ENCODE measurements at regions not wholly inside any gene's neighbourhood (a gene's known extent, or its start where the extent isn't known, plus 50 kb on each side); places are given as distances from the start of the nearest gene placed in this dataset.

DNA sequence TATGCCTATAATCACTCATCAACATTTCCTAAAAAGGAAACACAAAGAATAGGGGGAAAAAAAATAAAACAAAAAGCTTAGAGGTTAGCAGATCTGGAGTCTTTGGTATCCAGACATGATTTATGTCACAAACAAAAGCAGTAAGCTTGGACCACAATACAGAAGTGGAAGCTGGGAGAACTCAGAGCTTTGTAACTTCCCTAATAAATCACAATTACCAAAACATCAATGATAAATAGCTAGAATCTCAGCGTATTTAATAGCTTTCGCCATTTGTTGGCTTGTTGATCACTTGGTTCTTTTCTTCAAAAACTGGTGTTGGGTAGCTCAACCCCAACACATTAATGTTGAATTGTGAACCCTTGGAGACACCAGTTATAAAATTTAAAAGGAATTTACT lies 392.5 kb downstream of the IRS1 start:
- Histone ChIP-seq H3K9me3 (ENCODE audit: control insufficient read depth in 2 of 2, insufficient read depth in 1 of 2, low read depth in 1 of 2, low read length in 1 of 2) (no peaks in the 10 kb centered on the region), H3K36me3 (ENCODE audit: control insufficient read depth in 2 of 2, insufficient read depth in 2 of 2, low read length in 1 of 2) (no peaks in the 10 kb centered on the region), H3K4me1 (ENCODE audit: control insufficient read depth in 2 of 2, insufficient read depth in 2 of 2, low read length in 1 of 2) (no peaks in the 10 kb centered on the region), H3K27ac (ENCODE audit: low read depth in 2 of 2, low read length in 1 of 2) (no peak overlapping the region), H3K27me3 (ENCODE audit: control insufficient read depth in 1 of 2, insufficient read depth in 2 of 2, low read length in 2 of 2) (no peaks in the 10 kb centered on the region), H3K4me3 (ENCODE audit: low read depth in 1 of 2, low read length in 2 of 2) (no peak overlapping the region)
- 54 to 61% methylated on average over 2 of the region's 2 CpGs for WGBS, 2 donors

DNA sequence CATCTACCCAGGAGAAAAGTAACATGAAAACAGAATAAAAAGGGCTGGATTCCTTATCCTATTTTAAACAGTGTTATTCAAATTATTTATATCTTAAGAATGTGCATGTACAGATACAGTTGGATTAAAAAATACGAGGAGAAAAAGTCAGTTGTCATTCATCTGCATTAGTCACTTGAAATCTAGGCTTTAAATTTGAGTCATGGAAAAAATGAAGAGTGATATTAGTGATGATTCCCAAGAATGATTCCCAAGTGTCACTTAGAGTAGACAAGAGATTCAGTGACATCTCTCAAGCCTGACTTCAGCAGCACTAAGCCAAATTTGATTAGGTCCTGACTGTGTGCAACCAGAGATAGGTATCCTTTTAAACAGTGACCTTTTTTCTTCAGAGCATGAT lies 394.2 kb downstream of the IRS1 start:
- 23 to 44% methylated on average over 1 of the region's 1 CpG for WGBS, 2 donors
- Histone ChIP-seq H3K27me3 (ENCODE audit: control insufficient read depth in 1 of 2, insufficient read depth in 2 of 2, low read length in 2 of 2) (no peaks in the 10 kb centered on the region), H3K36me3 (ENCODE audit: control insufficient read depth in 2 of 2, insufficient read depth in 2 of 2, low read length in 1 of 2) (no peaks in the 10 kb centered on the region), H3K27ac (ENCODE audit: low read depth in 2 of 2, low read length in 1 of 2) (no peak overlapping the region), H3K4me3 (ENCODE audit: low read depth in 1 of 2, low read length in 2 of 2) (no peak overlapping the region), H3K4me1 (ENCODE audit: control insufficient read depth in 2 of 2, insufficient read depth in 2 of 2, low read length in 1 of 2) (no peaks in the 10 kb centered on the region), H3K9me3 (ENCODE audit: control insufficient read depth in 2 of 2, insufficient read depth in 1 of 2, low read depth in 1 of 2, low read length in 1 of 2) (no peaks in the 10 kb centered on the region)

DNA sequence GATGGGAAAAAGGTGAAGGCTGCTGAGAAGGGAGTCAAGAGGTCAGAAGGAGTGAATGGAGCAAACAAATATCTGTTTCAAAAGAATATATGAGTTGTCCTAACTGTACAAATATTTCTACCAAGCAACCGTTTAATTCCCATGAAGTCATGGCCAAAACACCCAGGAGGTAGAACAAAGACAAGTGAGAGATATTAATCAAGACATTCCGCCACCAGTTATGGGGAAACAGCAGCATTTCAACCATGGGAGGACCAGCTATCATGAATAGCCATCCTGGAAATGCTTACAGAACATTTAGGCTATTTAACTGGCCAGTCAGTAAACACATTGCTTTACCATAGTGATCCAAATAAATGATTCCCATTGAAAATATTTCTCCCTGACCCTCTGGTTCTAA lies 396.3 kb downstream of the IRS1 start:
- 48 to 59% methylated on average over 2 of the region's 2 CpGs for WGBS, 2 donors
- Histone ChIP-seq H3K27me3 (ENCODE audit: control insufficient read depth in 1 of 2, insufficient read depth in 2 of 2, low read length in 2 of 2) (no peaks in the 10 kb centered on the region), H3K4me1 (ENCODE audit: control insufficient read depth in 2 of 2, insufficient read depth in 2 of 2, low read length in 1 of 2) (no peaks in the 10 kb centered on the region), H3K36me3 (ENCODE audit: control insufficient read depth in 2 of 2, insufficient read depth in 2 of 2, low read length in 1 of 2) (no peaks in the 10 kb centered on the region), H3K9me3 (ENCODE audit: control insufficient read depth in 2 of 2, insufficient read depth in 1 of 2, low read depth in 1 of 2, low read length in 1 of 2) (no peaks in the 10 kb centered on the region), H3K4me3 (ENCODE audit: low read depth in 1 of 2, low read length in 2 of 2) (no peak overlapping the region), H3K27ac (ENCODE audit: low read depth in 2 of 2, low read length in 1 of 2) (no peak overlapping the region)

DNA sequence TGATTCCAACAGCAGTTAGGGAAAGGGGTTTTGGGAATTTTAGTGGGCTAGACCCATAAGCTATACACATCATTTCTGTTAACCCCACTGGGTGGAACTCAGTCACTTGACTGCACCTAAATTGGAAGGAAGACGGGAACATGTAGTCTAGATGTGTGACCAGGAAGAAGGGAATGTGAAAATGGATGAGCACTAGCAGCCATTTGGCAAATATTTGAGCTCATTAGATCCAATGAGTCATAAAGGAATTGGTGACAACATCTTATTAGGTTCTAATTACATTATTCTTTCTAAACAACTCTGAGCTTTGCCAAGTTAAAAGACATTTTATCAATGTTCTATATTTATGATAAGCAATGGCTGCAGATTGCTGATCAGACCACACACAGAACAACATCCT lies 400.6 kb downstream of the IRS1 start:
- H3K4me1 ChIP-seq (ENCODE audit: control insufficient read depth in 2 of 2, insufficient read depth in 2 of 2, low read length in 1 of 2) = no peaks in the 10 kb centered on the region
- WGBS, 2 donors = 85 to 88% methylated on average over 1 of the region's 1 CpG
- H3K27me3 ChIP-seq (ENCODE audit: control insufficient read depth in 1 of 2, insufficient read depth in 2 of 2, low read length in 2 of 2) = peaks cover 0 to 2% of the 10 kb centered on the region in 2 donors

DNA sequence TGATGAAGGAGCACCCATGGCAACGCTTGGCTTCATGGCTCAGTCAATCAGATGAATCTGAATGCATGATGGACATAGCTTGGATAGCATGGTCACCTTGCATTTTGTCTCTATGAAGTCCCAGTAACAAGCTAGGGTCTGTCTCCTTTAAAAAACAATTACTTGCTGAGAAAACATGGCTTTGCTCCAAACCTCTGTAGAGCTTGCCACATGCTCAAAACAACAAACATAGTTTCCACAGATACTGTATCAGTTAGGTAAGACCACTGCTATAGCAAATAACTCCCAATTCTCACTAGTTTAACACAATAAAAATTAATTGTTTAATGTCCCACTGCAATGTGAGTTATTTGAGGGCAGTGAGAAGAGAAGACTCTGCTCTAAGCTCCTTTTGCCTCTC lies 401.0 kb downstream of the IRS1 start:
- H3K27me3 ChIP-seq (ENCODE audit: control insufficient read depth in 1 of 2, insufficient read depth in 2 of 2, low read length in 2 of 2) = peaks cover 0 to 2% of the 10 kb centered on the region in 2 donors
- H3K27ac ChIP-seq (ENCODE audit: low read depth in 2 of 2, low read length in 1 of 2) = no peak overlapping the region
- no peak overlapping the region for H3K4me3 ChIP-seq (ENCODE audit: low read depth in 1 of 2, low read length in 2 of 2)
- 91 to 95% methylated on average over 1 of the region's 1 CpG for WGBS, 2 donors
- no peaks in the 10 kb centered on the region for H3K4me1 ChIP-seq (ENCODE audit: control insufficient read depth in 2 of 2, insufficient read depth in 2 of 2, low read length in 1 of 2)
- H3K9me3 ChIP-seq (ENCODE audit: control insufficient read depth in 2 of 2, insufficient read depth in 1 of 2, low read depth in 1 of 2, low read length in 1 of 2) = no peaks in the 10 kb centered on the region
- H3K36me3 ChIP-seq (ENCODE audit: control insufficient read depth in 2 of 2, insufficient read depth in 2 of 2, low read length in 1 of 2) = no peaks in the 10 kb centered on the region

More for the DNA sequence above, 400.6 kb downstream of the IRS1 start:
- Histone ChIP-seq H3K27ac (ENCODE audit: low read depth in 2 of 2, low read length in 1 of 2) (no peak overlapping the region), H3K36me3 (ENCODE audit: control insufficient read depth in 2 of 2, insufficient read depth in 2 of 2, low read length in 1 of 2) (no peaks in the 10 kb centered on the region), H3K4me3 (ENCODE audit: low read depth in 1 of 2, low read length in 2 of 2) (no peak overlapping the region), H3K9me3 (ENCODE audit: control insufficient read depth in 2 of 2, insufficient read depth in 1 of 2, low read depth in 1 of 2, low read length in 1 of 2) (no peaks in the 10 kb centered on the region)

DNA sequence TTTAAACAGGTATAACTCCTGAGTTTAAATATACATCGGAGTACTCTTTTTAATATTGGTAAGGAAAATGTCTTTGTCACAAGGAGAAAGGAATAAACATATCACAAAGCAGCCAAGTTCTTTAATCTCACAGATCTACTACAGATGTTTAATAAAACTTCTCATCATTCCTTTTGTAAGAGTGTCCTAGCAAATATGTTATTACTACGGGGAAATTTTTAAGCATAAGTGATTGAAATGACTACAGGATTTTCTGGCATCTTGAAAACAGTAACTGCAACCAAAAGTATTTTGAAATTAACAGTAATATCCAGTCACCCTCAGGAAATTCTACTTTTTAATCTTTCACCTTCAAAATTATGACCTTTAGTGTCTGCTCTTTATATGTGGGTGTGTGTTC lies 403.1 kb downstream of the IRS1 start:
- peaks cover 0 to 2% of the 10 kb centered on the region in 2 donors for H3K27me3 ChIP-seq (ENCODE audit: control insufficient read depth in 1 of 2, insufficient read depth in 2 of 2, low read length in 2 of 2)
- H3K9me3 ChIP-seq (ENCODE audit: control insufficient read depth in 2 of 2, insufficient read depth in 1 of 2, low read depth in 1 of 2, low read length in 1 of 2) = no peaks in the 10 kb centered on the region
- H3K4me1 ChIP-seq (ENCODE audit: control insufficient read depth in 2 of 2, insufficient read depth in 2 of 2, low read length in 1 of 2) = no peaks in the 10 kb centered on the region
- H3K27ac ChIP-seq (ENCODE audit: low read depth in 2 of 2, low read length in 1 of 2) = no peak overlapping the region
- H3K4me3 ChIP-seq (ENCODE audit: low read depth in 1 of 2, low read length in 2 of 2) = no peak overlapping the region
- no peaks in the 10 kb centered on the region for H3K36me3 ChIP-seq (ENCODE audit: control insufficient read depth in 2 of 2, insufficient read depth in 2 of 2, low read length in 1 of 2)
- WGBS, 2 donors = 79 to 83% methylated on average over 2 of the region's 2 CpGs

DNA sequence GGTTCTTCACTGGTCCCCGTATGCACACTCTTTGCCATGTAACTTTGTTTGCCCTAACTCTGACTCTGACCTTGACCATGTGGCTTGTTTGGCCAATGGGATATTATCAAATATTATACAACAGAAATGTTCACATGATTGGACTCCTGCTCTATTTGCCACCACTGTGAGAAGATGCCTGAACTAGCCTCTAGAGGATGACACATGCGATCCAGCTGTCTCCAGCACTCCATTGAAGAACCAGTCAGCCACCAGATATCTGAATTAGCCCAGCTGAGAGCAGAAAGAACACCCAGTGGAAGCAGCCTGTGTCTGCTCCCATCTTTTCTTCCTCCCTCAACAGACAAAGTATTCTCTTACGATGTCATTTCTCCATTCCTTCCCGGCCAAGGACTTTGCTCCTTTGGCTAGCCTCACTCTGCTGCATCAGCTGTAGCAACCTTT lies 412.1 kb downstream of the IRS1 start:
- Histone ChIP-seq H3K27me3 (ENCODE audit: control insufficient read depth in 1 of 2, insufficient read depth in 2 of 2, low read length in 2 of 2) (no peaks in the 10 kb centered on the region), H3K36me3 (ENCODE audit: control insufficient read depth in 2 of 2, insufficient read depth in 2 of 2, low read length in 1 of 2) (no peaks in the 10 kb centered on the region), H3K9me3 (ENCODE audit: control insufficient read depth in 2 of 2, insufficient read depth in 1 of 2, low read depth in 1 of 2, low read length in 1 of 2) (no peaks in the 10 kb centered on the region), H3K4me3 (ENCODE audit: low read depth in 1 of 2, low read length in 2 of 2) (no peak overlapping the region), H3K4me1 (ENCODE audit: control insufficient read depth in 2 of 2, insufficient read depth in 2 of 2, low read length in 1 of 2) (no peaks in the 10 kb centered on the region), H3K27ac (ENCODE audit: low read depth in 2 of 2, low read length in 1 of 2) (no peak overlapping the region)
- 84 to 93% methylated on average over 4 of the region's 4 CpGs for WGBS, 2 donors

DNA sequence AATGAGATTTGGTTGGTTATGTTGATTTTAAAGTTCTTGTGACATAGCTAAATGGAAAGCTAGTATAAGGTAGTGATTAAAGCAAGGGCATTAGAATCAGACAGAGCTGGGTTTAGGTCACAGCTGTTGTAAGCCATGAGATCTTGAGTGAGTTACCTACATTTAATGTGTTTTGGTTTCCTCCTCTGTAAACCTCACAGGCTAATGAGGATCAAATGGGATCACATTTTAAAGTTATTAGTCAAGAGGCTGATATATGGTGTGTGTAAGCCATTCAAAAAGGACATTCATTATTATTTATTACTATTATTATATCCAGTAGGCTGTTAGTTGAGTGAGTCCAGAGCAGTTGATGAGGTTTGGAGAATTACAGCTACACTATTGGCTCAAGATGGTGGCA lies 416.2 kb downstream of the IRS1 start:
- H3K27ac ChIP-seq (ENCODE audit: low read depth in 2 of 2, low read length in 1 of 2) = no peak overlapping the region
- H3K4me1 ChIP-seq (ENCODE audit: control insufficient read depth in 2 of 2, insufficient read depth in 2 of 2, low read length in 1 of 2) = no peaks in the 10 kb centered on the region
- no peaks in the 10 kb centered on the region for H3K27me3 ChIP-seq (ENCODE audit: control insufficient read depth in 1 of 2, insufficient read depth in 2 of 2, low read length in 2 of 2)
- H3K36me3 ChIP-seq (ENCODE audit: control insufficient read depth in 2 of 2, insufficient read depth in 2 of 2, low read length in 1 of 2) = no peaks in the 10 kb centered on the region
- no peaks in the 10 kb centered on the region for H3K9me3 ChIP-seq (ENCODE audit: control insufficient read depth in 2 of 2, insufficient read depth in 1 of 2, low read depth in 1 of 2, low read length in 1 of 2)
- no peak overlapping the region for H3K4me3 ChIP-seq (ENCODE audit: low read depth in 1 of 2, low read length in 2 of 2)

DNA sequence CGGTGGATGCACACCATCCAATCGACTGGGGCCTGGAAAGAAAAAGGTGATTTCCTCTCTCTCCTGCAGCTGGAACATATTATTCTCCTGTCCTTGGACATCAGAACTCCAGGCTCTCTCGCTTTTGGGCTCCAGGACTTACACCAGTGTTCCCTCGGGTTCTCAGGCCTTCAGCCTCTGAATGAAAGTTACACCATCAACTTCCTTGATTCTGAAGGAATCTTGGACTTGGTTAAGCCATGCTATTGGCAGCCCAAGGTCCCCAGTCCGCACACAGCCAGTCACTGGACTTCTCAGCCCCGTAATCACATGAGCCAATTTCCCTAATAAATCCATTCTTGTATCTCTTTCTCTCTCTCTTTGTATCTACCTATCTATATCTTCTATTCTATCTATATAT lies 418.9 kb downstream of the IRS1 start:
- 86 to 88% methylated on average over 6 of the region's 6 CpGs for WGBS, 2 donors
- no peak overlapping the region for H3K27ac ChIP-seq (ENCODE audit: low read depth in 2 of 2, low read length in 1 of 2)

DNA sequence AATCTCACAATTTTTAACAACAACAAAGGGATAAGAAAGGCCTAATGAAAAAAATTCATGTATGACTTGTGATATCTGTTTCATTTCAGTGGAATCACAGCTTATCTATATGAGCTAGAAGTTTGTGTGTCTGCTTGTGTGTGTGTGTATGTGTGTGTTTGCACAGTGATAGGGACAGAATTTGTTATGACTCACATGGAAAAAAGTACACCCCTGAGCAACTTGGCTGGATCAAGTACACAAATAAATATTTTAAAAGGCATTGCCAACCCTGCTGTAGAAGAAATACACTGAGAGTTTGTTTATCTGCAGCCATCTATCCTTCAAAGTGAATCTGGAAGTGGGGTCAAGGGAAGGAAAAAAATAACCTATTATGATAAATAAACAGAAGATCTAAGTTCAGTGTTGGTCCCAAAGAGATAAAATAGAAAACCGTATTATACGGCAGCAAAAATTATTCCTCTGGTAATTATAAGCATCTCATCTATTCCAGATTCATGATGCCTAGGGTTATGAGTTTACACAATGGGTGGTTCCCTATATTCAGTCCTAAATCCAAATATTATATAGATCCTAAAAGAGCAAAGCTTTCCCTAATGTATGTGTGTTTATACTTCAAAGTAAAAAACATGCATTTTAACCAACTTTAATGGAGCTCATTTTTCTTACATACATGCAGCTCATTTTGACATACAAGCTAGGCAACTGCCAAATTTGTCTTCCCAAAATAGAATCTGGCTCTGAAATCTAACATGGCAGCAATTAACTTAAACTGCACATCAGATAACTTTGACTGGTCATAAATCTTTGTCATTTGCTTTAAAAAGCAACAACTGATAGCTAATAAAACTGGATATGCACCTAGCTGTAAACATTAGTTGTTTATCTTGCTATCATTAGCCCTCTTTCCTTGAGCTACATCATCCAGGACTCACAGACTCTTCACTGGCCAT lies 420.6 kb downstream of the IRS1 start:
- H3K27ac ChIP-seq (ENCODE audit: low read depth in 2 of 2, low read length in 1 of 2) = no peak overlapping the region
- 58 to 66% methylated on average over 2 of the region's 2 CpGs for WGBS, 2 donors
- H3K9me3 ChIP-seq (ENCODE audit: control insufficient read depth in 2 of 2, insufficient read depth in 1 of 2, low read depth in 1 of 2, low read length in 1 of 2) = no peaks in the 10 kb centered on the region
- H3K4me1 ChIP-seq (ENCODE audit: control insufficient read depth in 2 of 2, insufficient read depth in 2 of 2, low read length in 1 of 2) = no peaks in the 10 kb centered on the region
- H3K36me3 ChIP-seq (ENCODE audit: control insufficient read depth in 2 of 2, insufficient read depth in 2 of 2, low read length in 1 of 2) = no peaks in the 10 kb centered on the region
- no peak overlapping the region for H3K4me3 ChIP-seq (ENCODE audit: low read depth in 1 of 2, low read length in 2 of 2)
- H3K27me3 ChIP-seq (ENCODE audit: control insufficient read depth in 1 of 2, insufficient read depth in 2 of 2, low read length in 2 of 2) = no peaks in the 10 kb centered on the region

More for the DNA sequence above, 418.9 kb downstream of the IRS1 start:
- H3K4me3 ChIP-seq (ENCODE audit: low read depth in 1 of 2, low read length in 2 of 2) = no peak overlapping the region
- H3K4me1 ChIP-seq (ENCODE audit: control insufficient read depth in 2 of 2, insufficient read depth in 2 of 2, low read length in 1 of 2) = no peaks in the 10 kb centered on the region
- H3K36me3 ChIP-seq (ENCODE audit: control insufficient read depth in 2 of 2, insufficient read depth in 2 of 2, low read length in 1 of 2) = no peaks in the 10 kb centered on the region
- H3K27me3 ChIP-seq (ENCODE audit: control insufficient read depth in 1 of 2, insufficient read depth in 2 of 2, low read length in 2 of 2) = no peaks in the 10 kb centered on the region
- no peaks in the 10 kb centered on the region for H3K9me3 ChIP-seq (ENCODE audit: control insufficient read depth in 2 of 2, insufficient read depth in 1 of 2, low read depth in 1 of 2, low read length in 1 of 2)
